GM23338 (cell line): ENCODE measurements at regions not wholly inside any gene's neighbourhood (a gene's known extent, or its start where the extent isn't known, plus 50 kb on each side); places are given as distances from the start of the nearest gene placed in this dataset.

Experiments used
- ATAC-seq: fragments of 200-7000 bp; cut with Tn5 transposase; 3 replicates; pipeline ENCODE4 v1.9.1; 2020
- DNase-seq: peaks from one replicate; pipeline ENCODE4 v3.0.0-alpha.2; 2015; ENCODE audit warnings: low spot score
- H2AFZ ChIP-seq: fragments of 200-600 bp; sonication (generic); 2 replicates; pipeline ENCODE4 v1.8.0; 2016; ENCODE audit warnings: antibody characterized with exemption, mild to moderate bottlenecking, moderate library complexity
- H3F3A ChIP-seq: fragments of 200-600 bp; sonication (generic); replicated peaks from 2 replicates; pipeline ENCODE4 v1.8.0; 2017; ENCODE audit warnings: antibody characterized with exemption, mixed run types, low read depth
- H3K27ac ChIP-seq: fragments of 200-600 bp; sonication (generic); 2 replicates; pipeline ENCODE4 v1.6.1; 2016; ENCODE audit warnings: low read depth
- H3K27me3 ChIP-seq: fragments of 200-600 bp; sonication (generic); 2 replicates; pipeline ENCODE4 v1.8.0; 2016; ENCODE audit warnings: mild to moderate bottlenecking, mixed run types, moderate library complexity; ENCODE audit not compliant: insufficient read depth
- H3K36me3 ChIP-seq: fragments of 200-600 bp; sonication (generic); 2 replicates; pipeline ENCODE4 v1.8.0; 2016; ENCODE audit warnings: mild to moderate bottlenecking; ENCODE audit not compliant: insufficient read depth
- H3K4me1 ChIP-seq: fragments of 200-600 bp; sonication (generic); 2 replicates; pipeline ENCODE4 v1.8.0; 2016; ENCODE audit warnings: mild to moderate bottlenecking, moderate library complexity; ENCODE audit not compliant: insufficient read depth
- H3K4me2 ChIP-seq: fragments of 200-600 bp; sonication (generic); 2 replicates; pipeline ENCODE4 v1.7.1; 2017; ENCODE audit warnings: mixed run types
- H3K4me3 ChIP-seq: fragments of 200-600 bp; sonication (generic); 2 replicates; pipeline ENCODE4 v1.6.1; 2016; ENCODE audit warnings: mixed run types
- H3K79me2 ChIP-seq: fragments of 200-600 bp; sonication (generic); replicated peaks from 2 replicates; pipeline ENCODE4 v1.8.0; 2017; ENCODE audit warnings: mild to moderate bottlenecking; ENCODE audit not compliant: insufficient read depth
- H3K9me2 ChIP-seq: fragments of 200-600 bp; sonication (generic); 2 replicates; pipeline ENCODE4 v1.8.0; 2017; ENCODE audit not compliant: insufficient read depth
- H4K20me1 ChIP-seq: fragments of 200-600 bp; sonication (generic); replicated peaks from 2 replicates; pipeline ENCODE4 v1.8.0; 2017; ENCODE audit warnings: mild to moderate bottlenecking; ENCODE audit not compliant: insufficient read depth
- H3K27ac Mint-ChIP-seq: 2 replicates; pipeline ENCODE4 v1.8.0; 2020; ENCODE audit warnings: inconsistent platforms, mild to moderate bottlenecking, moderate library complexity, mixed read lengths
- H3K27me3 Mint-ChIP-seq: 3 replicates; pipeline ENCODE4 v1.8.0; 2022; ENCODE audit warnings: low read depth, mild to moderate bottlenecking, moderate library complexity, mixed read lengths, inconsistent platforms; ENCODE audit not compliant: insufficient read depth, poor library complexity
- H3K36me3 Mint-ChIP-seq: 3 replicates; pipeline ENCODE4 v1.8.0; 2021; ENCODE audit warnings: low read depth, mild to moderate bottlenecking, inconsistent platforms, moderate library complexity, mixed read lengths
- H3K4me1 Mint-ChIP-seq: 3 replicates; pipeline ENCODE4 v1.8.0; 2020; ENCODE audit warnings: mild to moderate bottlenecking, inconsistent platforms, mixed read lengths
- H3K4me3 Mint-ChIP-seq: 3 replicates; pipeline ENCODE4 v1.8.0; 2021; ENCODE audit warnings: moderate library complexity, mild to moderate bottlenecking, inconsistent platforms, mixed read lengths
- H3K9me3 Mint-ChIP-seq: 3 replicates; pipeline ENCODE4 v1.8.0; 2020; ENCODE audit warnings: moderate library complexity, mild to moderate bottlenecking, inconsistent platforms, mixed read lengths
- EZH2phosphoT487 ChIP-seq: fragments of 200-600 bp; sonication (generic); IDR thresholded peaks from one replicate; pipeline ENCODE4 v1.8.1; 2018; ENCODE audit warnings: antibody characterized with exemption; ENCODE audit not compliant: unreplicated experiment
- JUNB ChIP-seq: IDR thresholded peaks from one replicate; pipeline ENCODE4 v1.6.1; 2016; ENCODE audit warnings: antibody characterized with exemption; ENCODE audit not compliant: unreplicated experiment
- NANOG ChIP-seq: IDR thresholded peaks from 2 replicates; pipeline ENCODE4 v1.6.1; 2016; ENCODE audit warnings: antibody characterized with exemption, borderline replicate concordance
- POLR2AphosphoS5 ChIP-seq: IDR thresholded peaks from 2 replicates; pipeline ENCODE4 v1.6.1; 2016; ENCODE audit warnings: antibody characterized with exemption, low read depth
- ZNF114 ChIP-seq: fragments of 250-450 bp; sonication (Bioruptor Pico); IDR thresholded peaks from 2 replicates; pipeline ENCODE4 v1.5.0; 2020; ENCODE audit warnings: mild to moderate bottlenecking, moderate library complexity
- ZNF331 ChIP-seq: fragments of 250-450 bp; sonication (Bioruptor Pico); IDR thresholded peaks from 2 replicates; pipeline ENCODE4 v1.5.0; 2020; ENCODE audit warnings: low read depth, mild to moderate bottlenecking, moderate library complexity
- TF ChIP-seq, protein P1 (sequence below): fragments of 250-450 bp; sonication (Bioruptor Pico); IDR thresholded peaks from 2 replicates; pipeline ENCODE4 v1.5.0; 2020; ENCODE audit warnings: mild to moderate bottlenecking, moderate library complexity
- TF ChIP-seq, protein P2 (sequence below), 2 experiments: fragments of 200-600 bp in 1 of 2; sonication (generic) in 1 of 2; conservative IDR thresholded peaks; 2 replicates each; pipeline versions ENCODE4 v1.5.1 to v1.6.1; 2016 to 2017; ENCODE audit warnings: antibody characterized with exemption in 2 of 2, low read depth in 2 of 2, mild to moderate bottlenecking in 2 of 2, moderate library complexity in 1 of 2
- TF ChIP-seq, protein P3 (sequence below): IDR thresholded peaks from one replicate; pipeline ENCODE4 v1.6.1; 2018; ENCODE audit warnings: antibody characterized with exemption; ENCODE audit not compliant: unreplicated experiment

DNA sequence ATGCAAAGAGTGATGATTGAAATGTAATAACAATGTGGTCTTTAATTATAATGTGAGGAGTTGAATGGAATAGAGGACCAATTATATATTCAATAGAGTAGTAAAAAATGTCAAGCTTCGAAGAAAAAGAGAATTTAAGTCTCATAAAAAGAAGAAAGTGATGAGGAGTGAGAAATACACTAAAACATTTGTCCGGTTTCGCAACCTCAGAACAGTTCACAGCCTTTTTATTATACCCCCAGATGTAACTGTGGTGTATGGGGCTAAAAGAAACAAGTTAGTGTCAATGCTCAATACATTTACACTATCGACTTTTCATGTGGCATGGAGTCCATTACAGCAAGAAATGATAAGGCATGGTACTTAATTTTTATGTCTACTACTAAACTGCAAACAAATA, 386.5 kb upstream of the ATP11B start:
- Mint-ChIP-seq H3K27ac (no peak overlapping the region), H3K9me3 (no peaks in the 10 kb centered on the region; the same call in 2 of the 3 replicates), H3K4me1 (peaks cover 19% of the 10 kb centered on the region), H3K36me3 (no peaks in the 10 kb centered on the region), H3K27me3 (peaks cover 1% of the 10 kb centered on the region), H3K4me3 (no peak overlapping the region)
- TF ChIP-seq, protein P1, sequence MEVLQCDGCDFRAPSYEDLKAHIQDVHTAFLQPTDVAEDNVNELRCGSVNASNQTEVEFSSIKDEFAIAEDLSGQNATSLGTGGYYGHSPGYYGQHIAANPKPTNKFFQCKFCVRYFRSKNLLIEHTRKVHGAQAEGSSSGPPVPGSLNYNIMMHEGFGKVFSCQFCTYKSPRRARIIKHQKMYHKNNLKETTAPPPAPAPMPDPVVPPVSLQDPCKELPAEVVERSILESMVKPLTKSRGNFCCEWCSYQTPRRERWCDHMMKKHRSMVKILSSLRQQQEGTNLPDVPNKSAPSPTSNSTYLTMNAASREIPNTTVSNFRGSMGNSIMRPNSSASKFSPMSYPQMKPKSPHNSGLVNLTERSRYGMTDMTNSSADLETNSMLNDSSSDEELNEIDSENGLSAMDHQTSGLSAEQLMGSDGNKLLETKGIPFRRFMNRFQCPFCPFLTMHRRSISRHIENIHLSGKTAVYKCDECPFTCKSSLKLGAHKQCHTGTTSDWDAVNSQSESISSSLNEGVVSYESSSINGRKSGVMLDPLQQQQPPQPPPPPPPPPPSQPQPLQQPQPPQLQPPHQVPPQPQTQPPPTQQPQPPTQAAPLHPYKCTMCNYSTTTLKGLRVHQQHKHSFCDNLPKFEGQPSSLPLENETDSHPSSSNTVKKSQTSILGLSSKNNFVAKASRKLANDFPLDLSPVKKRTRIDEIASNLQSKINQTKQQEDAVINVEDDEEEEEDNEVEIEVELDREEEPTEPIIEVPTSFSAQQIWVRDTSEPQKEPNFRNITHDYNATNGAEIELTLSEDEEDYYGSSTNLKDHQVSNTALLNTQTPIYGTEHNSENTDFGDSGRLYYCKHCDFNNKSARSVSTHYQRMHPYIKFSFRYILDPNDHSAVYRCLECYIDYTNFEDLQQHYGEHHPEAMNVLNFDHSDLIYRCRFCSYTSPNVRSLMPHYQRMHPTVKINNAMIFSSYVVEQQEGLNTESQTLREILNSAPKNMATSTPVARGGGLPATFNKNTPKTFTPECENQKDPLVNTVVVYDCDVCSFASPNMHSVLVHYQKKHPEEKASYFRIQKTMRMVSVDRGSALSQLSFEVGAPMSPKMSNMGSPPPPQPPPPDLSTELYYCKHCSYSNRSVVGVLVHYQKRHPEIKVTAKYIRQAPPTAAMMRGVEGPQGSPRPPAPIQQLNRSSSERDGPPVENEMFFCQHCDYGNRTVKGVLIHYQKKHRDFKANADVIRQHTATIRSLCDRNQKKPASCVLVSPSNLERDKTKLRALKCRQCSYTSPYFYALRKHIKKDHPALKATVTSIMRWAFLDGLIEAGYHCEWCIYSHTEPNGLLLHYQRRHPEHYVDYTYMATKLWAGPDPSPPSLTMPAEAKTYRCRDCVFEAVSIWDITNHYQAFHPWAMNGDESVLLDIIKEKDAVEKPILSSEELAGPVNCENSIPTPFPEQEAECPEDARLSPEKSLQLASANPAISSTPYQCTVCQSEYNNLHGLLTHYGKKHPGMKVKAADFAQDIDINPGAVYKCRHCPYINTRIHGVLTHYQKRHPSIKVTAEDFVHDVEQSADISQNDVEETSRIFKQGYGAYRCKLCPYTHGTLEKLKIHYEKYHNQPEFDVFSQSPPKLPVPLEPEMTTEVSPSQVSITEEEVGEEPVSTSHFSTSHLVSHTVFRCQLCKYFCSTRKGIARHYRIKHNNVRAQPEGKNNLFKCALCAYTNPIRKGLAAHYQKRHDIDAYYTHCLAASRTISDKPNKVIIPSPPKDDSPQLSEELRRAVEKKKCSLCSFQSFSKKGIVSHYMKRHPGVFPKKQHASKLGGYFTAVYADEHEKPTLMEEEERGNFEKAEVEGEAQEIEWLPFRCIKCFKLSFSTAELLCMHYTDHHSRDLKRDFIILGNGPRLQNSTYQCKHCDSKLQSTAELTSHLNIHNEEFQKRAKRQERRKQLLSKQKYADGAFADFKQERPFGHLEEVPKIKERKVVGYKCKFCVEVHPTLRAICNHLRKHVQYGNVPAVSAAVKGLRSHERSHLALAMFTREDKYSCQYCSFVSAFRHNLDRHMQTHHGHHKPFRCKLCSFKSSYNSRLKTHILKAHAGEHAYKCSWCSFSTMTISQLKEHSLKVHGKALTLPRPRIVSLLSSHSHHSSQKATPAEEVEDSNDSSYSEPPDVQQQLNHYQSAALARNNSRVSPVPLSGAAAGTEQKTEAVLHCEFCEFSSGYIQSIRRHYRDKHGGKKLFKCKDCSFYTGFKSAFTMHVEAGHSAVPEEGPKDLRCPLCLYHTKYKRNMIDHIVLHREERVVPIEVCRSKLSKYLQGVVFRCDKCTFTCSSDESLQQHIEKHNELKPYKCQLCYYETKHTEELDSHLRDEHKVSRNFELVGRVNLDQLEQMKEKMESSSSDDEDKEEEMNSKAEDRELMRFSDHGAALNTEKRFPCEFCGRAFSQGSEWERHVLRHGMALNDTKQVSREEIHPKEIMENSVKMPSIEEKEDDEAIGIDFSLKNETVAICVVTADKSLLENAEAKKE (CRISPR knock-in tag): no peak
- TF ChIP-seq EZH2phosphoT487: no peak
- TF ChIP-seq JUNB: no peak
- no peak for TF ChIP-seq ZNF331 (CRISPR knock-in tag)
- TF ChIP-seq NANOG: no peak
- TF ChIP-seq, protein P2, sequence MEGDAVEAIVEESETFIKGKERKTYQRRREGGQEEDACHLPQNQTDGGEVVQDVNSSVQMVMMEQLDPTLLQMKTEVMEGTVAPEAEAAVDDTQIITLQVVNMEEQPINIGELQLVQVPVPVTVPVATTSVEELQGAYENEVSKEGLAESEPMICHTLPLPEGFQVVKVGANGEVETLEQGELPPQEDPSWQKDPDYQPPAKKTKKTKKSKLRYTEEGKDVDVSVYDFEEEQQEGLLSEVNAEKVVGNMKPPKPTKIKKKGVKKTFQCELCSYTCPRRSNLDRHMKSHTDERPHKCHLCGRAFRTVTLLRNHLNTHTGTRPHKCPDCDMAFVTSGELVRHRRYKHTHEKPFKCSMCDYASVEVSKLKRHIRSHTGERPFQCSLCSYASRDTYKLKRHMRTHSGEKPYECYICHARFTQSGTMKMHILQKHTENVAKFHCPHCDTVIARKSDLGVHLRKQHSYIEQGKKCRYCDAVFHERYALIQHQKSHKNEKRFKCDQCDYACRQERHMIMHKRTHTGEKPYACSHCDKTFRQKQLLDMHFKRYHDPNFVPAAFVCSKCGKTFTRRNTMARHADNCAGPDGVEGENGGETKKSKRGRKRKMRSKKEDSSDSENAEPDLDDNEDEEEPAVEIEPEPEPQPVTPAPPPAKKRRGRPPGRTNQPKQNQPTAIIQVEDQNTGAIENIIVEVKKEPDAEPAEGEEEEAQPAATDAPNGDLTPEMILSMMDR (conservative IDR thresholded peaks at IDR 0.05; ENCODE audit: low read depth in 2 of 2): no peak
- TF ChIP-seq, protein P3, sequence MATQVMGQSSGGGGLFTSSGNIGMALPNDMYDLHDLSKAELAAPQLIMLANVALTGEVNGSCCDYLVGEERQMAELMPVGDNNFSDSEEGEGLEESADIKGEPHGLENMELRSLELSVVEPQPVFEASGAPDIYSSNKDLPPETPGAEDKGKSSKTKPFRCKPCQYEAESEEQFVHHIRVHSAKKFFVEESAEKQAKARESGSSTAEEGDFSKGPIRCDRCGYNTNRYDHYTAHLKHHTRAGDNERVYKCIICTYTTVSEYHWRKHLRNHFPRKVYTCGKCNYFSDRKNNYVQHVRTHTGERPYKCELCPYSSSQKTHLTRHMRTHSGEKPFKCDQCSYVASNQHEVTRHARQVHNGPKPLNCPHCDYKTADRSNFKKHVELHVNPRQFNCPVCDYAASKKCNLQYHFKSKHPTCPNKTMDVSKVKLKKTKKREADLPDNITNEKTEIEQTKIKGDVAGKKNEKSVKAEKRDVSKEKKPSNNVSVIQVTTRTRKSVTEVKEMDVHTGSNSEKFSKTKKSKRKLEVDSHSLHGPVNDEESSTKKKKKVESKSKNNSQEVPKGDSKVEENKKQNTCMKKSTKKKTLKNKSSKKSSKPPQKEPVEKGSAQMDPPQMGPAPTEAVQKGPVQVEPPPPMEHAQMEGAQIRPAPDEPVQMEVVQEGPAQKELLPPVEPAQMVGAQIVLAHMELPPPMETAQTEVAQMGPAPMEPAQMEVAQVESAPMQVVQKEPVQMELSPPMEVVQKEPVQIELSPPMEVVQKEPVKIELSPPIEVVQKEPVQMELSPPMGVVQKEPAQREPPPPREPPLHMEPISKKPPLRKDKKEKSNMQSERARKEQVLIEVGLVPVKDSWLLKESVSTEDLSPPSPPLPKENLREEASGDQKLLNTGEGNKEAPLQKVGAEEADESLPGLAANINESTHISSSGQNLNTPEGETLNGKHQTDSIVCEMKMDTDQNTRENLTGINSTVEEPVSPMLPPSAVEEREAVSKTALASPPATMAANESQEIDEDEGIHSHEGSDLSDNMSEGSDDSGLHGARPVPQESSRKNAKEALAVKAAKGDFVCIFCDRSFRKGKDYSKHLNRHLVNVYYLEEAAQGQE: no peak
- no peak for TF ChIP-seq ZNF114 (CRISPR knock-in tag)
- no peak for TF ChIP-seq POLR2AphosphoS5
- no peak for DNase-seq
- peaks cover 16% of the 10 kb centered on the region for H3K4me1 ChIP-seq
- H2AFZ ChIP-seq: no peak overlapping the region
- H3F3A ChIP-seq: no peaks in the 10 kb centered on the region
- no peaks in the 10 kb centered on the region for H3K79me2 ChIP-seq
- no peak overlapping the region for H3K4me3 ChIP-seq
- no peaks in the 10 kb centered on the region for H3K27me3 ChIP-seq
- no peak overlapping the region for H3K4me2 ChIP-seq
- H3K27ac ChIP-seq: no peak overlapping the region
- H3K36me3 ChIP-seq: no peaks in the 10 kb centered on the region; the same call in 1 of the 2 replicates
- ATAC-seq: no peak
- H4K20me1 ChIP-seq: no peaks in the 10 kb centered on the region
- no peaks in the 10 kb centered on the region for H3K9me2 ChIP-seq
